Endothelial cell of umbilical vein (primary cell): ENCODE measurements at regions not wholly inside any gene's neighbourhood (a gene's known extent, or its start where the extent isn't known, plus 50 kb on each side); places are given as distances from the start of the nearest gene placed in this dataset.

ENCODE experiments used
- EZH2 ChIP-seq: IDR thresholded peaks from 2 replicates; pipeline ENCODE4 v1.6.1; 2012; ENCODE audit warnings: borderline replicate concordance, low read depth, mild to moderate bottlenecking, moderate library complexity, low read length, inconsistent platforms; ENCODE audit not compliant: severe bottlenecking
- GATA2 ChIP-seq: IDR thresholded peaks from 2 replicates; pipeline ENCODE4 v1.7.0; 2011; ENCODE audit warnings: low read depth, mild to moderate bottlenecking, moderate library complexity, mixed read lengths, low read length; ENCODE audit not compliant: insufficient read length, insufficient read depth
- MYC ChIP-seq: IDR thresholded peaks from one replicate; pipeline ENCODE4 v1.6.1; 2011; ENCODE audit warnings: mild to moderate bottlenecking, low read depth, low read length
- POLR2A ChIP-seq: IDR thresholded peaks from 2 replicates; pipeline ENCODE4 v1.6.1; 2012; ENCODE audit warnings: low read depth, mild to moderate bottlenecking, control low read depth, low read length
- POLR2AphosphoS5 ChIP-seq: IDR thresholded peaks from 2 replicates; pipeline ENCODE4 v1.6.1; 2012; ENCODE audit warnings: low read depth, mild to moderate bottlenecking, control low read depth, low read length, moderate library complexity; ENCODE audit not compliant: insufficient read depth
- TF ChIP-seq, protein P1 (sequence below), 2 donors: IDR thresholded peaks; 1 replicate in 1 of 2; 2 replicates in 1 of 2; pipeline ENCODE4 v1.5.1; 2011; ENCODE audit warnings: low read length in 2 of 2, mild to moderate bottlenecking in 2 of 2, moderate library complexity in 2 of 2, control low read depth in 1 of 2, inconsistent platforms in 1 of 2, low read depth in 1 of 2; ENCODE audit not compliant: insufficient read depth in 1 of 2; ENCODE audit errors: extremely low read depth in 1 of 2
- TF ChIP-seq, protein P2 (sequence below): IDR thresholded peaks from 2 replicates; pipeline ENCODE4 v1.6.1; 2011; ENCODE audit not compliant: insufficient read depth, insufficient read length

DNA sequence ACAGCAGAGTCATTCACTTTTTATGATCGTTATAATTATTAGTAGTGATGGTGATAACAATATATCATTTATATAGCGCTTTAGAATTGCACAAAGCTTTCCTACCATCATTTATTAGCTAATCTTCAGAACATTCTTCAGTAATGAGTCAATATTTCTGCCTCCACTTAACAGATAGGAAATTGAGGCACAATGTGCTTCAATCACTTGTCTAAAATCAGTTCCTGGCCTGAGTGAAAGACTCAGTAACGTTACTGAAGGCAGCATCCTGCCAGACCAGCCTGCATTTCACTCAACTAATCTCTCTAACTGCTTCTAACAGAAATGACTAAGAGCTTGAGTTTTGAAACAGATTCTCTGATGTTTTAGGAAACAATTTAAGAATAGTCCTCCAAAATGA, 412.1 kb downstream of the MZT1 start:
- TF ChIP-seq POLR2A (no peak), EZH2 (no peak), POLR2AphosphoS5 (no peak), MYC (no peak), GATA2 (no peak)
- TF ChIP-seq, protein P1, sequence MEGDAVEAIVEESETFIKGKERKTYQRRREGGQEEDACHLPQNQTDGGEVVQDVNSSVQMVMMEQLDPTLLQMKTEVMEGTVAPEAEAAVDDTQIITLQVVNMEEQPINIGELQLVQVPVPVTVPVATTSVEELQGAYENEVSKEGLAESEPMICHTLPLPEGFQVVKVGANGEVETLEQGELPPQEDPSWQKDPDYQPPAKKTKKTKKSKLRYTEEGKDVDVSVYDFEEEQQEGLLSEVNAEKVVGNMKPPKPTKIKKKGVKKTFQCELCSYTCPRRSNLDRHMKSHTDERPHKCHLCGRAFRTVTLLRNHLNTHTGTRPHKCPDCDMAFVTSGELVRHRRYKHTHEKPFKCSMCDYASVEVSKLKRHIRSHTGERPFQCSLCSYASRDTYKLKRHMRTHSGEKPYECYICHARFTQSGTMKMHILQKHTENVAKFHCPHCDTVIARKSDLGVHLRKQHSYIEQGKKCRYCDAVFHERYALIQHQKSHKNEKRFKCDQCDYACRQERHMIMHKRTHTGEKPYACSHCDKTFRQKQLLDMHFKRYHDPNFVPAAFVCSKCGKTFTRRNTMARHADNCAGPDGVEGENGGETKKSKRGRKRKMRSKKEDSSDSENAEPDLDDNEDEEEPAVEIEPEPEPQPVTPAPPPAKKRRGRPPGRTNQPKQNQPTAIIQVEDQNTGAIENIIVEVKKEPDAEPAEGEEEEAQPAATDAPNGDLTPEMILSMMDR (IDR thresholded peaks at IDR 0.05; ENCODE audit: extremely low read depth in 1 of 2, insufficient read depth in 1 of 2, low read depth in 1 of 2, low read length in 2 of 2) = no peak
- TF ChIP-seq, protein P2, sequence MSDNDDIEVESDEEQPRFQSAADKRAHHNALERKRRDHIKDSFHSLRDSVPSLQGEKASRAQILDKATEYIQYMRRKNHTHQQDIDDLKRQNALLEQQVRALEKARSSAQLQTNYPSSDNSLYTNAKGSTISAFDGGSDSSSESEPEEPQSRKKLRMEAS = no peak
